ENCODE measurements at regions not wholly inside any gene's neighbourhood (a gene's known extent, or its start where the extent isn't known, plus 50 kb on each side); places are given as distances from the start of the nearest gene placed in this dataset.
"Not testable (repeated sequence)": the region's sequence is repeated elsewhere in the genome, so short reads cannot be mapped to it uniquely, and the experiment has no call there.

- no peak for DNase-seq
Measured at GRCh38 chr1:88330201-88330600, 353.9 kb upstream of the PKN2 start.

GRCh38 chr1:88333086-88333695, 350.9 kb upstream of the PKN2 start:
- no peak for DNase-seq

GRCh38 chr1:88341447-88341846, 342.6 kb upstream of the PKN2 start:
- DNase-seq: no peak

- DNase-seq: not testable (repeated sequence)
Measured at GRCh38 chr1:88342081-88342480, 342.0 kb upstream of the PKN2 start.

GRCh38 chr1:88350648-88351047, 333.4 kb upstream of the PKN2 start:
- DNase-seq: no peak

- no peak for DNase-seq
Measured at GRCh38 chr1:88351960-88352359, 332.1 kb upstream of the PKN2 start.

- DNase-seq: no peak
Measured at GRCh38 chr1:88354256-88354655, 329.8 kb upstream of the PKN2 start.

GRCh38 chr1:88357729-88358128, 326.3 kb upstream of the PKN2 start:
- DNase-seq: no peak

- DNase-seq: no peak
Measured at GRCh38 chr1:88371436-88372023, 312.5 kb upstream of the PKN2 start.

- no peak for DNase-seq
Measured at GRCh38 chr1:88375977-88376376, 308.1 kb upstream of the PKN2 start.

GRCh38 chr1:88376421-88376820, 307.7 kb upstream of the PKN2 start:
- DNase-seq: no peak

- no peak for DNase-seq
Measured at GRCh38 chr1:88378560-88378959, 305.5 kb upstream of the PKN2 start.

- no peak for DNase-seq
Measured at GRCh38 chr1:88394958-88395357, 289.1 kb upstream of the PKN2 start.

GRCh38 chr1:88398338-88398737, 285.7 kb upstream of the PKN2 start:
- no peak for DNase-seq

GRCh38 chr1:88399690-88400089, 284.4 kb upstream of the PKN2 start:
- DNase-seq: no peak

GRCh38 chr1:88401313-88401712, 282.8 kb upstream of the PKN2 start:
- DNase-seq: no peak

- no peak for DNase-seq
Measured at GRCh38 chr1:88404582-88404981, 279.5 kb upstream of the PKN2 start.

GRCh38 chr1:88407248-88407647, 276.8 kb upstream of the PKN2 start:
- DNase-seq: no peak

- no peak for DNase-seq
Measured at GRCh38 chr1:88421997-88422396, 262.1 kb upstream of the PKN2 start.

GRCh38 chr1:88433556-88433955, 250.5 kb upstream of the PKN2 start:
- DNase-seq: no peak

GRCh38 chr1:88434836-88435235, 249.2 kb upstream of the PKN2 start:
- DNase-seq: no peak

- no peak for DNase-seq
Measured at GRCh38 chr1:88441022-88441421, 243.1 kb upstream of the PKN2 start.

GRCh38 chr1:88451856-88452255, 232.2 kb upstream of the PKN2 start:
- no peak for DNase-seq

GRCh38 chr1:88453295-88453694, 230.8 kb upstream of the PKN2 start:
- no peak for DNase-seq

GRCh38 chr1:88454781-88455180, 229.3 kb upstream of the PKN2 start:
- DNase-seq: no peak
